Activated CD4-positive, alpha-beta T cell treated with anti-CD3 and anti-CD28 coated beads, Interleukin-2, Interleukin-6, amounts not matched to agents 100 ng/mL and 50 ng/mL, durations not matched to agents 16 hours and 8 hours (primary cell): ENCODE measurements at regions not wholly inside any gene's neighbourhood (a gene's known extent, or its start where the extent isn't known, plus 50 kb on each side); places are given as distances from the start of the nearest gene placed in this dataset.

ENCODE experiments used
- DNase-seq: peaks from one replicate; pipeline ENCODE4 v3.0.0-alpha.2; 2020

DNA sequence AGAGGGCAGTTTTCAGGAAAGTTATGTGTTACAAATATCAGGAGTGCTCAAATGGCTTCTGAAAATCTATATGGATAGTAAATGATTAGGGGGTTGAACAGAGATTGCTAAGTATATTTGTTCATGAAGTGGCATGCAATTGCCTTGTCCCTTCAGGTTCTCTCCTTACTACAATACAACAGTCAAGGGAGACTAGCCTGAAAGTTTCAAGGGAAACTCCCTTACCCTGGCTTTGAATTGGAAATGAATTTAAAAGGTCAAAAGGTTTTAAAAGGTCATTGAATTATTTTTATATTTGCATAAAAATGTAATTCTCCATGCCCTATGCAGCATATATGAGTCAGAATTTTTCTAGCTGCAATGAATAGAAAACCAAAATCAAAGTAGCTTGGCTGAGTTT is 253.1 kb upstream of the SYT1 start:
- DNase-seq, result no peak

DNA sequence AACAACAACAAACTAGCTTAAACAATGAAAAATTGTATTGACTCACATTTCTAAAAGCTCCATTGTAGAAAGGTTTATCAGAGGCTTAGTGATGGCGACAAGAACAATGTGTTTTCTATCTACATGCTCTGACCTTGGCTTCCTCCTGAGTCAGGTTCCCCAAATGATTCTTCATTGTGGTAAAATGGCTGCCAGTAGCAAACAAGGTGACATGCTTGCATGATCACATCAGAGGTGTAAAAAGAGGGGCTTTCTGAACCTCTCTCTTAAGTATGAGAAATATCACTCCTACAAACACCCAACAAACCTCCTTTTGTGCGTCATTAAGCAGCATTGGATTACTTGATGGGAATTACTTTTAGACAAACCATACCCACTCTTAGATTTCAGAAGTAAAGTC is 252.4 kb upstream of the SYT1 start:
- no peak for DNase-seq

DNA sequence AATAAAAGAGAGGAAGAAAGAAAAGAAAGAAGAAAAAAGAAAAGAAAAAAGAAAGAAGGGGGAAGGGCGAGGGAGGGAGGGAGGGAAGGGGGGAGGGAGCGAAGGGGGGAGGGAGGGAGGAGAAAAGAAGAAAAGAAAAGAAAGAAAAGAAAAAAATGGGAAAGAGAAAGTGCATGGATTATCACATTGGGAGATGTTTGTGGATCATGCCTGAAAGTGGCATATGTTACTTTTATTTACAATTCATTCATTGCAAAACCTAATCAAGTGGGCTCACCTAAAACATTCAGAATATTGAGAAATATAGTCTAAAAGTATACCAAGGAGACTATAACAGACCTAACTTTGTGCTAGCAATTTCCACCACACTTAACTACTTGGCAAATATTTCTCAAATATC is 246.9 kb upstream of the SYT1 start:
- DNase-seq, result no peak

DNA sequence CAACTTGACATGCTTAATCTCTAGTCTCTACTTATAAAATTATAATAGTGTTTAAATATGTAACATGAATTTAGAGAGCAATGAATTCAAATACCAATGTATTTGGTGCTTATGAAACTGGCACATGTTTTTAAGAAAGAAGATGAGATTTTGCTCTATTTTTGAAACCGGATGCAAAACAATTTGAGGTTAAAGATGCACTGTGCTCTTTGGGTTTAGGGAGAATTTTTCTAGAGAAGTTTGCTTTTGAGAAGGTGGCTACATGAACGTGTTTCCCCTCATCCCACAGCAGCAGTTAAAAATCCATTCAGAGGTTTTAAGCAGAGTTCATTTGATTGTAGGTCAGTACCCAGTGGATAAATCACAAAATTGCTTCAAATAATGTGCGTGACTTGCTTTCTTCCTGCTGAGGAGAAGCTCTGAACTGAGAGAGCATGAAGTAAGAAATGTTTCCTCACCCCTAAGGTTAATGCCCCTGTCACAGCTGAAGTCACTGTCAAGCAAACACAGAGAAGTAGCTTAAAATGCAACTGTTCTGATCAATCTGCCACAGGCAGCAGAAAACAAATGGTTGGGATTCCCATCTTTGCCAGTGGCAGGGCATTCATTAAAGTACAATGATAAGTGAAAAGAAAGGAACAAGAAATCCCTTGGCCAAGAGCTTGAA is 241.9 kb upstream of the SYT1 start:
- DNase-seq, result no peak

DNA sequence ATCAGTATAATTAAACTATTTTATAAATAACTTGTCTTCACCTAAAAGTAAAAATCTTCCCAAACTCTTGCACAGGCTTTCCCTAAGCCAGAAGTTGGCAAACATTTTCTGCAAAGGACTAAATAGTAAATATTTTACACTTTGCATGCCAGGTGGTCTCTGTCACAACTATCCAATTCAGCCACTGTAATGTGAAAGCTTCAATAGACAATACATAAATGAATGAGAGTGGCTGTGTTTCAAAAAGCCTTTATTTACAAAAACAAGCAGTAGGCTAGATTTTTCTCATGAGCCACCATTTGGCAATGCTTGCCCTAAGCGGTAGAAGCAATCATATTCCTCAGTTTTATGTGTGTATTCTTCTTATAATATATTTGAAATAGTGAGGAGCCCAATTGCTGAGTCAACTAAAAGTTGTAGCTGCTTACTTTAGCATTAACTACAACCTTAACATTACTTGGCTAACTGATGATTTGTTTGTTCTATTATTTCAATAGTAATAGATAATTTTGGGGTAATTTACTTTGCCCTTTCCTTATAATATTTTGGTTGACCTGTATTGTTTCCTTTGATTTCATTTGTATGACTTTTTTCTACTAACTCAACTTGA is 236.0 kb upstream of the SYT1 start:
- no peak for DNase-seq

DNA sequence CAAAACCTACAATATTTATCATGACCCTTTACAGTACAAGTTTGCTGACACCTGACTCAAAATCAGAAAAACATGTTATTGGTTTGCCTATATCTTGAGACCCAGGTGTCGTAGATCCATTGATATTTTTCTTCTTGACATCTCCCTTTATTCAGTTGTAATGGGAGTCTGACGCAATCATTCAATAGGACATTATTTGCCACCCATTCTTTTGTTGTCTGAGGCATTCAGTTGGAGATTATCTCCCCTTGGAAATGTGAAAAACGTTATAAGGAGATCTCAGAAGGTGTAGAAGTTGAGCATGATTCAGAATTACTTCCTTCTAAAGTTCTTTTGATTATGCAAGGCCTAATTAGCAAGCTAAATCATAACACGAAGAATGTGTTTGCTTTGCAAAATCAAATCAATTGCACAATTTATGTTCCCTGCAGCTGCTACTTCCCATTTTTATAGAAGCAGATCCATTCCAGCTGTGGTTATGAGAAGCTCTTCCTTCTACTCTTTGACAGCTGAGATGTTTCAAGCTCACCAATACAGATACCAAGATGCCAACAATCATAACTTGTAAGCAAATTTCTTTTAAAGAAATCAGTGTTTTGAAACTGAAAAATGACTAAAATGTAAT is 228.2 kb upstream of the SYT1 start:
- DNase-seq, result no peak

DNA sequence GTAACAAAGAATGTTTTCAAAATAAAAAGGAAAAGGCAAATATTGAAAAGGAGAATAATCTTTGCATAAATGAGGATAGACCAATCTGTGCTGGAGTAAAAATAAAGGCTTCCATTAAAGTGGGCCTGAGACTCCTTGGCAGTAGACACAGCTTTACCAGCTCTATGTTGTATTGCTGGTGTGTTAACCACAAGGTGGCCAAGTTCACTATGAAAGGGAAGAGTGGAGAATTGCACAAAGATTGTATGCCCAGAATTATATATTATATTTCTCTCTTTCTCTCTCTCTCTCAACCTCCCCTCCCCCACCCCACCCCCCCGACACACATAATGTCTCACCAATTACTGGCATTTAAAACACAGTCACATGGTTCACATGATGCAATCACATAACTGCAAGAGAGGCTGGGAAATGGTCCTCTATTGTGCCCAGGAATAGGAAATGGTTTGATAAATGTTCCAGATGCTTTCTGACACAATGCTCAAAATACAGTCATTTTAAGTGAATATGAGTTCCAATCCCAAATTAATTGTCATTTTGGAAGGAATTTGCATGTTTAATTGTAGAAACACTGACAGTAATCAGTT is 222.6 kb upstream of the SYT1 start:
- DNase-seq, result no peak

DNA sequence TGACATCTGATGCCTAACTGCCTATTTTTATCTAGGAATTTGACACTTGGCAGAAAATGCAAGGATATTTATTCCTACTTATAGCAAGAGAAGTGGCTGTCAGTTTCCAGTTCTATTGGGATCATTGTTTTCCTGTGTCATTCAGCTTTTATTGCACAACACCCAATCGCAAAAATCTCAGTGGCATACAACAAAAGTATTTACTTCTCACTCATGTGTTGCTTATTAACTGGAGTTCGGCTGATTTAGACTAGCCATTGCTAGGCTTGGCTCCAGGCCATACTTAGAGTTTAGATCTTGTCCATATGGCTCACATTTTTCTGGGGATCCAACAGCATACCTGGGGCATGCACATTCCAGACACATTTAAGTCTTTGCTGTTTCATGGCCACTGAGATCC is 218.6 kb upstream of the SYT1 start:
- no peak for DNase-seq

DNA sequence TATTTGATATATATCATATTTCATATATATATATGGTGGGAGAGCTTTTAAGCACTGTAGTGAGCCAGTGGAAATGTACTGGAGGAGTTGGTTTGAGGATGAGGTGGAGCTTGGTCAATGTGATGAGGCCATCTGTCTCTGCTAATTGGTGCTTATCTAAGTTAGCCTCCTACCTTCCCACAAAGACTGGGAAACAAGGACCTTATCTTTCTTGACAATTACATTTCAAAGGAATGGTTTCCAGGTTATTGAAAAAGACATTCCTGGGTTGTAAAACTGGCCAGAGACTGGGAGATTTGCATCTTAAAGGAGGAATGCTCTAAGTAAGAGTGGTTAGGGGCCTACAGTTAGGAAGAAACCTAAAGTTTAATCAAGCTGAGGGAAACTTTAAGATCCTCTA is 212.8 kb upstream of the SYT1 start:
- DNase-seq, result no peak

DNA sequence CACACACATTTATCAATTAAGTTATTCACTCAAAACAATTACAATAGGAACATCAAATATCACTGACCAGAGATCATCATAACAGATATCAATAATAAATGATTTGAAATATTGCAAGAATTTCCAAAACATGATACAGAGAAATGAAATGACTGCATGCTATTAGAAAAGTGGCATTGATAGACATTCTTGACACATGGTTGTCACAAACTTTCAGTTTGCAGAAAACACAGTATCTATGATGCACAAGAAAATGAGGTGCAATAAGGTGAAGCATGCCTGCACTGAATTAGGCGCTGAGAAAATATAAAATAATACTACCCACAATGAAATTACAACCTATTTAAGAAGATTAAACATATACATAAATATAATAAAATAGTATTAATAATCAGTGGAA is 198.0 kb upstream of the SYT1 start:
- no peak for DNase-seq

DNA sequence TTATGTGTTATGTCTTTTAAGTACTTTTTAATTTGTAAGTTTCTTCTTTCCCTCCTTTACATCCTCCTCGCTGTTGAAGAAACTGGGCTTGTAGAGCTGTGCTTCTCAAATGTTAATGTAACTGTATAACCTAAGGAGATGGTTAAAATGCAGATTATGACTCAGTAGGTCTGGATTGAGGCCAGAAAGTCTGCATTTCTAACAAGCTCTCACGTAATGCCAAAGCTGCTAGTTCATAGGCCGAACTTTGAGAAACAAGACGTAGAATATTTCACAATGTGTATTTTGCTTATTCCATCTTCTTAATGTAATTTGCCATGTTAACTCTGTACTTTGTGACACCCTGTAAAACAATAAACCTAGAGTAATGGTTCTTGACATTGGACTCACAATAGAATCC is 193.3 kb upstream of the SYT1 start:
- no peak for DNase-seq

DNA sequence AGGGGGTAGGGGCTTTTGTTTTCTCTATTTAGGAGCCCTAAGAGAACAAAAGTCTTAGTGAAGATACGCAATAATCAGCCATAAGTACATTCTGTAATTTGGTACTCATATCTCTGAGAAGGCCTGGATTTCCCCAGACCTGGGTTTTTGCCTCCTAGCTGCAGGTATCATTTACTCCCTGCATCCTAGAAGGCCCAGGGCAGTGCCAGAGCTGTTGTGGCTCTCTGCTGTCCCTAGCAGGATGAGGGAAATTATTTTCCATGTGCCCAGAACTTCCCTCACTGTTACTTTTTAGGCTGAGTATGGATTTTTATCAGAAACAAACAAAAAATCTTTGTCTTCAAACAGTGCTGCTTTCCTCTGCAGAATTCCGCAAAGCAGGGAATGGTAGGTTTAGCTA is 192.5 kb upstream of the SYT1 start:
- no peak for DNase-seq

DNA sequence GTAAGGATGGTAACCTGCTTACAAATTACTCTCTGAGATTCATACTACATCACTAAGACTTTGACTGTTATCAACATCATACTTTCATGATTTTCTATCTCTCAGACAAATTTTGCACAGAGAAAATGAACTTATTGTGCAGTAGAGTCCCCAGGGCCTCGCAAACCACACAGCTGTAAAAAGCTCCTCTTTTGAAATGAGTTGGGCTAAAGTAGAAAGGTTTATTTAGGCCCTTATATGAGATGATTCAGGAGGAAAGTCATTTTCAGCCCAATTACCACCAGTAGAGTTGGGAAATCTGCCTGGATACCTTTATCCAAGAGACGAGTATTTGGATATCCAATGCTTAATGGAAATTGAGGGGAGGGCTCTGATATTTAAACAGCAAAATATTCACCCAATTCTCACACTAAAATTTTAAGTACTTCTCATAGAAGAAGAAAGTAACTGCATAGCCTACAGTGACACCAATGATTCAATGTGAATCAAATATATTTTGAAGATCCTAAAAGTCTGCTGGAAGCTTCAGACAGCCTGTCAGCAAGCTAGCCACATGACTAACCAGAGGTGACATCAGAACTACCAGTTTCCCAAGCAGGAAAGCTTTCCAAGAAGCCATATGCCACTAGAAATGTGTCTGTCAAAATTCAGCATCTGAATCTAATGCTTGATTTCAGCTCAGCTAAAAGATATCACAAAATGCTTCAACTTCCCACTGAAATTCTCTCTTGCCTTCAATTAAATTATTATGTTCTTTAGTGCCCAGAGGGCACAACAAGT is 190.1 kb upstream of the SYT1 start:
- no peak for DNase-seq

DNA sequence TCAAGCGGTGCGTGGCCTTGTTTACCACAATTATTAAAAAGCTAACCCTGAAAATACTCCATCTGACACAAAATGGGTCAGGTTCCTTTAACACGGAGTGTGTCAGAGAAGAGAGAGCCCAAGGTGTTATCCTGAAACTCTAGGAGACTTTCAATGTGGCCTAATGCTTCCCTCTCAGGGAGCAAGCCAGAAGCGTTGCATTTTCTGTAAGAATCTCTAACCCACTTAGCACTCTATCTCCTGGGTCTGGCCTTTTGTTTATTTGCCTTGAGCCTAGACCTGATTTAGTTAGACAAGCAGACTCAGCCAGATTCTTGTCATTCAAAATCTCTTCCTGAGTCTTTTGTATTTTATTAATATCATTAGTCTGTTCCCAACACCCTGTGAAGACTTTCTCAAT is 184.0 kb upstream of the SYT1 start:
- no peak for DNase-seq

DNA sequence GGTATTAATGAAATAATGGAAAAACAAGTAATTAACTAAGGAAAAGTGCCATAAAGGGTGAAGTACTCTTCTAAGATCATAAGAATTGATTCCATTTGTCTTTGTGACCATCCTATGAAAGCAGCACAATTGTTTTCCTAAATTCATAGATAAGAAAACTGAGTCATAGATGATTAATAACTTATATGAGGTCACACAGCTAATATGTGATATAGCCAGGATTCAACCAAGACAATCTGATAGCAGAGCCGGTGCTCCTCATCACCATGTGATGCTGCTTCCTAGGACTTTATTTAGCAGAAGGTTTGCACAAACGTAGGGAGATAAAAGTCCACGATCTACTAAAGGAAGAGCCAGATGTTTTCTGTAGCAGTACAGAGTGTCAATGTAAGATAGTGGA is 181.5 kb upstream of the SYT1 start:
- DNase-seq, result no peak

DNA sequence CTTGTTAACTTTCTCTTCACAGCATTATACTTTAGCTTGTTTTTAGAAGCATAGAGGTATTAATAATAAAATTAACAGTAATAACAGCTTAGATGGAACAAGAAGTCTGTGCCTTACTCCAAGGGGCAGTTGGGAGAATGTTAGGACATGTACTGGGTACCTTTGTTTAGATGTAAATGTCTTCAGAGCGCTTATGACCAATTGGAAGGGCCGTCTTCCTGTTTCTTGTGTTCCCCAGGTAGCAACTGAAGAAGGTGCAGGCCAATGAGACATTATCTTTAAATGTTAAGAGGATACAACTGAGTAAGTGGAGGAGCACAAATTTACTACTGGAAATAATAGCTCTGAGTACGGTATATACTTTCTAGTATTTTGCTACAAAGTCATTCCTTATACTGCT is 180.9 kb upstream of the SYT1 start:
- DNase-seq, result no peak

DNA sequence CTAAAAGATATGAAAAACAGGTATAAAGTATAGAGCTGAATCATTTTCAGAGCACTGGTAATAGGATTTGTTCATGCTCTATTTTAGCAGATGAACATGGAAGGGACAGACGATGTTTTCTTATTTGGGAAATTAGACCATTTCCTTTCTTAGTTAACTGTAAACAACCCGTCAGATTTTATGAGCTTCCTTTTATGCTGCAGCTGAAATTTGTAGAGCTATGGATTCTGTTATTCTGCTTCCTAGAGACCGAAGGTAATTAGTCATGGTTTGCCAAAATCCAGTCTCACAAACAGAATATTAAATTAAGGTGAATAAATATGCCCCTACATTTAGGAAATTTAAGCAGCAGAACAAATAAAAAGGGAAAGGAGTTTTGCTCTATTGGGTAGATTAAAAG is 180.2 kb upstream of the SYT1 start:
- no peak for DNase-seq

DNA sequence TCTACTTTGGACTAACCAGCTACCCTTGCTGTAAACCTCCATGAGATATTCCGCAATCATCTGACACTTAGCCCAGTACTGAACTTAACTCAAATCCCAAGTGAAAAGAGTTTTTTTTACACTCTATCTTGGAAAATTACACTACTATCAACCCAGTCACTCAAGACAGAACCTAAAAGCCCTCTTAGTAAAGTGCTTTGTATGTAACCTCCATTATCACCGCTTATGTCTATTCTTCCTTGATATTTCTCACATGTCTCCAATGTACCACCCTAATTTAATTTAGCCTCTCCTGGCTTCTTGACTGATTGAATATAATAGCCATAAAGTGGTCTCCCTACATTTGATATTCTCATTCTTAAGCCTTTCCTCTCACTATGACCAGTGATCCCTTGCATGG is 168.8 kb upstream of the SYT1 start:
- DNase-seq, result no peak

DNA sequence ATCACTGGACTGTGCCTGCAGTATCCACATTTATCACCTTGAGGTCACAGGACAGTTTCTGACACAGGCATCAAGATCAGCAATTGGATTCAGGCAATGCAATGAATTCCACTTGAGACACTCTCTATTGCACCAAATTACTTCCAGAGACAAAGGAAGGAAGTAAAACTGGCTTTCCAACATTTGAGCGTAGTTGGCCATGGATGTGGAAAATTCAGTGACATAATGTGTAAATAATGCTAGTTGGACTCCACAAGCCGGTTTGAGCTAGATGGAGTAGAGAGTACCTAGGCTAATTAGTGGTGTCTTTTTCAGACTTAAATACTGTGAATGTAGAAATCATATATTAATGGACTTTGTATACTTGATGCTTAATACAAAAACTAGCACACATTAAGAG is 168.3 kb upstream of the SYT1 start:
- no peak for DNase-seq

DNA sequence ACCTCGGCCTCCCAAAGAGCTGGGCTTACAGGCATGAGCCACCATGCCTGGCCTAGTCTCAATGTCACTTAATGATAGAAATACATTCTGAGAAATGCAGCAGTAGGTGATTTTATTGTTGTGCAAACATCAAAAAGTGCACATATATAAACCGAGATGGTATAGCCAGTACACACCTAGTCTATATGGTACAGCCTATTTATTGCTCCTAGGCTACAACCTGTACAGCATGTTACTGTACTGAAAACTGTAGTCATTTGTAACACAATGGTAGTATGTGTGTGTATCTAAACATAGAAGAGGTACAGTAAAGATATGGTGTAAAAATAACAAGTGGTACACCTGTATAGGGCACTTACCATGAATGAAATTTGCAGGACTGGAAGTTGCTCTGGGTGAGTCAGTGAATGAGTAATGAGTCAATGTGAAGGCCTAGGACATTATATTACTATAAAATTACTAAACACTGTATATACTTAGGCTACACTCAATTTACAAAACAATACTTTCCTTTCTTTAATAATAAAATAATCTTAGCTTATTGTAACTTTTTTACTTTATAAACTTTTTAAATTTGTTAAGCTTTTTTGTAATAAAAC is 166.7 kb upstream of the SYT1 start:
- DNase-seq, result no peak

DNA sequence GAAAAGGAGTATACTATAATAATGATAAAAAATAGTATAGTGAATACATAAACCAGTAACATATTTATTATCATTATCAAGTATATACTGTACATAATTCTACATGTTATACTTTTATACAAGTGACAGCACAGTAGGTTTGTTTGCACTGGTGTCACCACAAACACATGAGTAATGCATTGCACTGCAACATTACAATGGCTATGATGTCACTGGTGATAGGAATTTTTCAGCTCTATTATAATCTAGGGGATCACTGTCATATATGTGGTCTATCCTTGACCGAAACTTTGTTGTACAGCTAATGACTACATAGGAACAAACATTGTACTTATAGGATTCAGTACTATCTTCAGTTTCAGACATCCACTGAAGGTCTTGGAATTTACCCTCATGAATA is 165.8 kb upstream of the SYT1 start:
- no peak for DNase-seq

DNA sequence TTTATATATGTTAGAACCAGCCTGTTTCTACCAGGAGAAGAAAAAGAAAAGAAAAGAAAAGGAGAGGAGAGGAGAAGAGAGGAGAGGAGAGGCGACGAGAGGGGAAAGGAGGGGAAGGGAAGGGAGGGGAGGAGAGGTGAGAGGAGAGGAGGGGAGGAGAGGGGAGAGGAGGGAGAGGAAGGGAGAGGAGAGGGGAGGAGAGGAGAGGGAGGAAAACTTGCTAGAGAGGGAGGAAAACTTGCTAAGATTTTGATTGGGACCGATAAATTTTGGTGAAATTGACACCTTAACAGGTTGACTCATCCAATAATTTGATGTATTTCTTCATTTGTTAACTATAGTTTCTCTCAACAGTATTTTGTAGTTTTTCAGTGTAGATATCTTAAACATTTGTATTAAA is 164.0 kb upstream of the SYT1 start:
- DNase-seq, result no peak

DNA sequence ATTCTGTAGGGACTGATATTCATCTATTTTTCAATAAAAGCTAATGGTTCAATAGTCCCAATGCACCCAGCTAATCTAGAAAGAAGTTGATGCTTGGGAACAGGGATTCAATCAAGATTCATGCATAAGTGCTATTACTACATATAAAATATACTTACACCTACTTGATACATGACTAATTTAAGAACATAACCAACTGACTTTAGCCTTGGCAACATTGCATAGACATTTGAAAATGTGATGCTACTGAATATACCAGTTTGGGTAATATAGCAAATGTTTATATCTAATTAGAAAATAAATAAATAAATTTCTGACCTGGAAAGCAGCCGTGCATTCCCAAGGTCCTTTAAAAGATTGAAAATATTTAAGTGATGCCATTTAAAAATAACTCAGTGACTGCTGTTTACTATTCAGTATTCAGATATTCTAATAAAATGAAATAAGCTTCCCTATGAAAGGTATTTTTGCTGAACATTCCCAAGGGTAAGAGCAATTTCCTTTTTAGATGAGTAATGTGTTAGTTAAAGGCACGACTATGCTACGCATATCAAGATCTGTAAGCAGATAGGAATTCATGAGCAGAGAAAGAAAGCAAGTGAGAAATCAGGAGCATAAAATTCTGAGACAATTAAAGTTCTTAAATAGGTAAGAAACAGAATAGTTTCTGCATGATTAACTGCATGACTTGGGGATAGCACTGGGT is 160.6 kb upstream of the SYT1 start:
- no peak for DNase-seq
